Skeletal muscle tissue (tissue), 3 donors: ENCODE measurements at regions not wholly inside any gene's neighbourhood (a gene's known extent, or its start where the extent isn't known, plus 50 kb on each side); places are given as distances from the start of the nearest gene placed in this dataset.

Source experiments
- H3K27ac ChIP-seq: one replicate; pipeline ENCODE4 v1.7.0; 2013; ENCODE audit warnings: mild to moderate bottlenecking, low read depth, low read length, inconsistent platforms
- H3K27me3 ChIP-seq, 3 donors: one replicate each; pipeline ENCODE4 v1.7.0; 2013; ENCODE audit warnings: low read length in 3 of 3; ENCODE audit not compliant: control insufficient read depth in 3 of 3, insufficient read depth in 3 of 3
- H3K36me3 ChIP-seq, 3 donors: one replicate each; pipeline ENCODE4 v1.7.0; 2013; ENCODE audit warnings: low read length in 3 of 3; ENCODE audit not compliant: control insufficient read depth in 3 of 3, insufficient read depth in 3 of 3
- H3K4me1 ChIP-seq, 3 donors: one replicate each; pipeline ENCODE4 v1.7.0; 2013; ENCODE audit warnings: low read length in 3 of 3, mild to moderate bottlenecking in 3 of 3; ENCODE audit not compliant: control insufficient read depth in 3 of 3, insufficient read depth in 3 of 3
- H3K4me3 ChIP-seq, 3 donors: one replicate each; pipeline ENCODE4 v1.7.0; 2013; ENCODE audit warnings: low read length in 3 of 3
- H3K9ac ChIP-seq, 3 donors: one replicate each; pipeline ENCODE4 v1.7.0; 2013; ENCODE audit warnings: low read length in 3 of 3, mild to moderate bottlenecking in 3 of 3, moderate library complexity in 2 of 3, low read depth in 1 of 3
- H3K9me3 ChIP-seq, 3 donors: one replicate each; pipeline ENCODE4 v1.7.0; 2013; ENCODE audit warnings: low read length in 3 of 3; ENCODE audit not compliant: control insufficient read depth in 3 of 3
- donor health status: Osteomylitis.

DNA sequence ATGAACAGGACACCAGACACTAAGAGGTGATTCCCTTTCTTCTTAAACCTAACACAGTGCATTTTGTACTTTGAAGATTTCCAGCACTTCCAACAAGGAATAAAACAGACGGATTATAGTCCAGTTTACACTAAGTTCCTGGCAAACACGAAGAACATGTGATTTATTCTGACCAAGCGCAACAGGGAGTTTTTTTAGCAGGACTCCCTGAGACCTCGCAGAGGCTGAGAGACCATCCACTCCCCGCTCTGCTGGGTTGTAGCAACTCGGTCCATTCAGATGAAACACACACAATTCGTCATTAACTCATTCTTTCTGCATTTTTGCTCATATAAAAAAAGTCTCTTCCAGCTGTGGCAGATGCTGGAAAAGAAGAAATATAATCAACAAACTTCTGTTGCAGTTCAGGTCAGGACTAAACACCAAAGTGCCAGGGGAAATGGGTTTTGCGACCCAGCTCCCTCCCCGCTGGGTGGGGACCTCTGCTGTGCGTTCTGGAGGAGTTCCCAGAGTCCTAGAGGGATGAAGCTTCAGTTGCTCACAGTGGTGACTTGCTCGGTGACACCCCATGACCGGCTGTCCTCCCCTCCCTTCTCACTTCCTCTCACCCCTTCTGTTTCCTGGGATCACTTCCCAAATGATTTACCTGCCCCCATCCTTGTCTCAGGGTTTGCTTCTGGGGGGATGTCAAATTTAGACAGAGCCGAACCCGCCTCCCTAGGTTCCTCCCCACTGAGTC, 52.5 kb downstream of the KCNF1 start:
- H3K4me3 ChIP-seq = no peak overlapping the region
- peaks cover 0 to 27% (median 25%) of the 10 kb centered on the region in 3 donors for H3K27me3 ChIP-seq
- no peaks in the 10 kb centered on the region for H3K4me1 ChIP-seq
- no peaks in the 10 kb centered on the region for H3K36me3 ChIP-seq
- H3K27ac ChIP-seq = no peak overlapping the region
- no peak overlapping the region for H3K9ac ChIP-seq
- H3K9me3 ChIP-seq = no peaks in the 10 kb centered on the region

DNA sequence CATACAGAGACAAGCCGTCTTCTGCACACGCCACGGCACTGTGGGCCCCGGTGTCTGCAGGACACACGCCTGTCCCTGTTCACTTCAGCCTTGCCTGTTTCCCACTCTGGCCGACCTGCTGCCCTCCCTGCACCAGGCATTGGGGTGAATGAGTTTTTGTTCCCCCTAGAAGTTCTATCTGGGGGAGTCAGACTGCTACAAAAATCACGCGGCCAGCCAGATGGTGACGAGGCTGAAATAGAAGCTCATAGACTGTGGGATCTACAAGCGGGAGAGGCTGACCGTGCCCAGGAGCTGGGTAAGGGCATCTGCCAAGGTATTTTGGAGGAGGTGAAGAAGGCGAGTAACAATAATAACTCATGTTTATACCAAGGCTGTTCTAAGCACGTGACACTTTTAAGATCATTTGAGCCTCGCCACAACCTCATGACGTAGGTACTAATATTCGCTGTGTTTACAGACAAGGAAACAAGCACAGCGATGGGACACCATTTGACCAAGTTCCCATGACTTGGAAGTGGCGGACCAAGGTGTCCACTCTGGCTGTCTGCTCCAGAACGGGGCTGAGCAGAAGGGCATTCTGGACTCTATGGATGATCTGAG, 53.6 kb downstream of the KCNF1 start:
- H3K36me3 ChIP-seq = no peaks in the 10 kb centered on the region
- H3K9me3 ChIP-seq = no peaks in the 10 kb centered on the region
- no peak overlapping the region for H3K9ac ChIP-seq
- H3K4me3 ChIP-seq = no peak overlapping the region
- H3K27ac ChIP-seq = no peak overlapping the region
- no peaks in the 10 kb centered on the region for H3K4me1 ChIP-seq
- peaks cover 0 to 30% (median 25%) of the 10 kb centered on the region in 3 donors for H3K27me3 ChIP-seq

DNA sequence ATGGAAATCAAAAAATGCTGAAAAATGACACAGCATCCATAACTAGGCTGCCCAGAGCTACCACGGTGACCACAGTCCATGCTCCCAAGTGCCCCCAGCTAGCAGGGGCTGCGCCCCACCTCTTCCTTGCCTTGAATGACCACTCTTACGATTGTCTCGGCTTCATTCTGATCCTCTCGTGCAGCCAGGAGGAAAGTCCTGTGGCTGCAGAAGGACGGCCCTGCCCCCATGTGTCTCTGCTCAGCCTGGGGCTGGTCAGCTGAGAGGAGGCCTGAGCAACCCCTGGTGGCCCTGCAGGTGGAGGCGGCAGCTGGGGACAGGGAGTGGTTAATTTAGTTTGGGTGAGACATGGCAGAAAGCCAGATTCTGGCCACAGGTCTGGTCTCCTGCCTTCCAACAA, 54.3 kb downstream of the KCNF1 start:
- Histone ChIP-seq H3K27me3 (peaks cover 0 to 33% (median 28%) of the 10 kb centered on the region in 3 donors), H3K36me3 (no peaks in the 10 kb centered on the region), H3K9me3 (no peaks in the 10 kb centered on the region), H3K27ac (no peak overlapping the region), H3K4me3 (no peak overlapping the region), H3K9ac (no peak overlapping the region), H3K4me1 (no peaks in the 10 kb centered on the region)

- H3K36me3 ChIP-seq = no peaks in the 10 kb centered on the region
- H3K27ac ChIP-seq = no peak overlapping the region
- H3K27me3 ChIP-seq = peaks cover 0 to 40% (median 28%) of the 10 kb centered on the region in 3 donors
- no peak overlapping the region for H3K4me3 ChIP-seq
- H3K4me1 ChIP-seq = no peaks in the 10 kb centered on the region
- H3K9me3 ChIP-seq = no peaks in the 10 kb centered on the region
- H3K9ac ChIP-seq = no peak overlapping the region
These were observed 55.0 kb downstream of the KCNF1 start for GRCh38 chr2:10966741-10967140.

DNA sequence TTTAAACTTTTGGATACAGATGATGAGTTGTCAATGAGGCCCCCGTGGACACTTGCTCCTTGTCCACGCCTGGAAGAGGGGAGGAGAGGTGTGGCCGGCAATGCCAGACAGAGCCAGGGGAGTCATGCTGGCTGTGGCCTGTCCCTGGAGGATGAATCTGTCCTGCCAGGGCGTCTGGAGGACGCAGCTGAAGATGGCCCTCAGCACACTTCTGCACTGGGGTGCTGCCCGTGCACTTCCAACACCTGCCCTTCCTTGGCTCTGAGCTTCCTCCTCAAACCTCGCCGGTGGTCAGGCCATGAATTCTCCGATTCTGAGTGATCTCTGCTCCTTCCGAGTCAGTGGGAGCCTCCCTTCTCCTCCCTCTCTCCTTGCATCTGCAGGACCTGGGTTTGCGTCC, 56.4 kb downstream of the KCNF1 start:
- H3K4me3 ChIP-seq = no peak overlapping the region
- H3K27me3 ChIP-seq = peaks cover 0 to 35% (median 28%) of the 10 kb centered on the region in 3 donors
- no peak overlapping the region for H3K9ac ChIP-seq
- no peaks in the 10 kb centered on the region for H3K9me3 ChIP-seq
- no peak overlapping the region for H3K27ac ChIP-seq
- no peaks in the 10 kb centered on the region for H3K36me3 ChIP-seq
- no peaks in the 10 kb centered on the region for H3K4me1 ChIP-seq

- Histone ChIP-seq H3K27me3 (peaks cover 0 to 28% (median 19%) of the 10 kb centered on the region in 3 donors), H3K9ac (no peak overlapping the region), H3K4me1 (no peaks in the 10 kb centered on the region), H3K9me3 (no peaks in the 10 kb centered on the region), H3K4me3 (no peak overlapping the region), H3K36me3 (no peaks in the 10 kb centered on the region), H3K27ac (no peak overlapping the region)
These were observed 58.9 kb downstream of the KCNF1 start for GRCh38 chr2:10970666-10971065.

- H3K9me3 ChIP-seq = no peaks in the 10 kb centered on the region
- no peaks in the 10 kb centered on the region for H3K36me3 ChIP-seq
- H3K4me3 ChIP-seq = no peak overlapping the region
- no peak overlapping the region for H3K27ac ChIP-seq
- no peak overlapping the region for H3K9ac ChIP-seq
- peaks cover 0 to 22% (median 12%) of the 10 kb centered on the region in 3 donors for H3K27me3 ChIP-seq
- no peaks in the 10 kb centered on the region for H3K4me1 ChIP-seq
These were observed 59.6 kb downstream of the KCNF1 start for GRCh38 chr2:10971161-10971887.

GRCh38 chr2:10971888-10972260, 60.1 kb downstream of the KCNF1 start:
- Histone ChIP-seq H3K4me1 (no peaks in the 10 kb centered on the region), H3K4me3 (no peak overlapping the region), H3K27me3 (peaks cover 0 to 23% (median 7%) of the 10 kb centered on the region in 3 donors), H3K36me3 (no peaks in the 10 kb centered on the region), H3K27ac (no peak overlapping the region), H3K9me3 (no peaks in the 10 kb centered on the region), H3K9ac (no peak overlapping the region)

DNA sequence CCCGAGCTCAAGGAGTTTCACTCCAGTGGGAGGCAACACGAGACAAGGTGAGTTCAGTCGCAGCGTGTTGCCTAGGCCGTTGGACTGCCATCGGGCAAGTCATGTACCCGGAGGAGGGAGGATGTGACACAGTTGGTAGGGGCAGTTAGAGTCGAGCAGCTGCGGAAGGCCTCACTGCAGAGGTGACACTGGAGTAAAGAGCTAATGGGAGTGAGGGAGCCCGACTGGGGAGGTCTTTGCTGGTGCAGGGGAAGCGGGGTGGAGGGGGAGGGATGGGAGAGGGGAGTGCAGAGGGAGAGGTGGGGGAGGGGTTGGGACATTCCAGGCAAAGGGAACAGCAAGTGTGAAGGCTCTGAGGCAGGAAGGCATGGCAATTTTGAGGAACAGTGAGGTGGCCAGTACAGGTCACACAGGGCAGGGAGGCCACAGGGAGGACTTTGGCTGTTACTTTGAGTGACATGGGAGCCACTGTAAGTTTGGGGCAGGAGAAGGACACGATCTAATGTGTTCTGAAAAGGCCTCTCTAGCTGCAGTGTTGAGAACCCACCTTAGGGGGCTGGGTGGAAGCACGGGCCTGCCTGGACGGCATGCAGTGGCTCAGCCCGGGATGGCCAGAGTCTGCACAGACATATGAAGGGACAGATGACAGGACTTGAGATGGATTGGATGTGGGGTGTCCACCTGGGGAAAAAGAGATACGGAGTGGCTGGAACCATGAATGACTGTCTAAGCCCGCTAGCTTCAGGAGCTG, 61.1 kb downstream of the KCNF1 start:
- H3K36me3 ChIP-seq = no peaks in the 10 kb centered on the region
- no peaks in the 10 kb centered on the region for H3K4me1 ChIP-seq
- no peaks in the 10 kb centered on the region for H3K9me3 ChIP-seq
- H3K27me3 ChIP-seq = peaks cover 0 to 21% (median 7%) of the 10 kb centered on the region in 3 donors
- H3K27ac ChIP-seq = no peak overlapping the region
- no peak overlapping the region for H3K9ac ChIP-seq
- H3K4me3 ChIP-seq = no peak overlapping the region
